ENCODE measurements at regions not wholly inside any gene's neighbourhood (a gene's known extent, or its start where the extent isn't known, plus 50 kb on each side); places are given as distances from the start of the nearest gene placed in this dataset.

DNA sequence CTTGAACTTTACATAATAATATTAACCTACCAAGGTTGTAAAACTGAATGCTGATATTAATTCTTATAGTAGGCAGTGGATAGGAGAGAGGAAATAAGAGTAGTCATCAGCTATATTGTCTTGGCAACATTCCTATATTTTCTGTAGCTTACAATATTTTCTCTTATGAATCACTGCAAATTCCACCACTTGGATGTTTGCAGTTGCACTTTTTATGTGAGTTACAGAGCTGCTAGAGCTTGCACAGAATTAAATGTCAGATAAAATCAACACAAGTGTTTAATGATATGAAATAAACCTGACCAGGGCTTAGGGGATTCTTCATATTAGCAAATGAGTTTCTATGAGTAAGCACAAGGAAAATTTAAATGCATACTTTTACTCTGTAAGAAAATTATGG lies 1710.1 kb downstream of the SI start:
- TF ChIP-seq, protein P1, sequence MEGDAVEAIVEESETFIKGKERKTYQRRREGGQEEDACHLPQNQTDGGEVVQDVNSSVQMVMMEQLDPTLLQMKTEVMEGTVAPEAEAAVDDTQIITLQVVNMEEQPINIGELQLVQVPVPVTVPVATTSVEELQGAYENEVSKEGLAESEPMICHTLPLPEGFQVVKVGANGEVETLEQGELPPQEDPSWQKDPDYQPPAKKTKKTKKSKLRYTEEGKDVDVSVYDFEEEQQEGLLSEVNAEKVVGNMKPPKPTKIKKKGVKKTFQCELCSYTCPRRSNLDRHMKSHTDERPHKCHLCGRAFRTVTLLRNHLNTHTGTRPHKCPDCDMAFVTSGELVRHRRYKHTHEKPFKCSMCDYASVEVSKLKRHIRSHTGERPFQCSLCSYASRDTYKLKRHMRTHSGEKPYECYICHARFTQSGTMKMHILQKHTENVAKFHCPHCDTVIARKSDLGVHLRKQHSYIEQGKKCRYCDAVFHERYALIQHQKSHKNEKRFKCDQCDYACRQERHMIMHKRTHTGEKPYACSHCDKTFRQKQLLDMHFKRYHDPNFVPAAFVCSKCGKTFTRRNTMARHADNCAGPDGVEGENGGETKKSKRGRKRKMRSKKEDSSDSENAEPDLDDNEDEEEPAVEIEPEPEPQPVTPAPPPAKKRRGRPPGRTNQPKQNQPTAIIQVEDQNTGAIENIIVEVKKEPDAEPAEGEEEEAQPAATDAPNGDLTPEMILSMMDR (IDR thresholded peaks at IDR 0.05): no peak
- no peak for TF ChIP-seq POLR2A (IDR thresholded peaks at IDR 0.05)
